GM13977 (cell line): ENCODE measurements at regions not wholly inside any gene's neighbourhood (a gene's known extent, or its start where the extent isn't known, plus 50 kb on each side); places are given as distances from the start of the nearest gene placed in this dataset.

Experiments used
- DNase-seq: peaks from one replicate; pipeline ENCODE4 v3.0.0; 2012; ENCODE audit warnings: low spot score
- CTCF ChIP-seq: IDR thresholded peaks from 2 replicates; pipeline ENCODE4 v1.5.1; 2012; ENCODE audit warnings: mild to moderate bottlenecking, control low read depth; ENCODE audit not compliant: insufficient read depth; ENCODE audit errors: extremely low read depth, missing control alignments
- in situ Hi-C: fragments of 300-500 bp; cut with MboI; formaldehyde crosslinking; loops from one replicate; pipeline ENCODE4 v1.12.0; 2022; ENCODE audit warnings: low sequenced_read_pairs, low pct_unique_long_range_greater_than_20kb, mixed read lengths, inconsistent platforms; ENCODE audit not compliant: unreplicated experiment

GRCh38 chr19:32196690-32197420 lies 148.6 kb upstream of the ZNF507 start:
- TF ChIP-seq CTCF = no peak
- DNase-seq = no peak
- in situ Hi-C loops = no loop called here

- TF ChIP-seq CTCF = no peak
- in situ Hi-C loops = no loop called here
- no peak for DNase-seq
These were observed 147.2 kb upstream of the ZNF507 start for GRCh38 chr19:32197896-32198882.

GRCh38 chr19:32199501-32200040 lies 145.8 kb upstream of the ZNF507 start:
- DNase-seq = no peak
- in situ Hi-C loops = loop anchor here (25.0 kb wide), 1 partner anchor 1512 kb away; no protein-coding TSS in a partner anchor
- no peak for TF ChIP-seq CTCF

GRCh38 chr19:32200312-32201038 lies 144.9 kb upstream of the ZNF507 start:
- no peak for TF ChIP-seq CTCF
- in situ Hi-C loops = loop anchor here (25.0 kb wide), 1 partner anchor 1513 kb away; no protein-coding TSS in a partner anchor
- DNase-seq = no peak

GRCh38 chr19:32201211-32201610 lies 144.2 kb upstream of the ZNF507 start:
- in situ Hi-C loops = loop anchor here (25.0 kb wide), 1 partner anchor 1514 kb away; no protein-coding TSS in a partner anchor
- TF ChIP-seq CTCF = no peak
- DNase-seq = no peak

GRCh38 chr19:32201636-32202051 lies 143.8 kb upstream of the ZNF507 start:
- no peak for DNase-seq
- no peak for TF ChIP-seq CTCF
- in situ Hi-C loops = loop anchor here (25.0 kb wide), 1 partner anchor 1514 kb away; no protein-coding TSS in a partner anchor
